ENCODE measurements at regions not wholly inside any gene's neighbourhood (a gene's known extent, or its start where the extent isn't known, plus 50 kb on each side); places are given as distances from the start of the nearest gene placed in this dataset.

GRCh38 chr3:64739971-64740631 lies 52.3 kb upstream of the ADAMTS9 start (continued):
- TF ChIP-seq REST (IDR thresholded peaks at IDR 0.05; ENCODE audit: low read depth) (no peak), FOSL1 (IDR thresholded peaks at IDR 0.05; ENCODE audit: low read depth) (no peak), SP1 (IDR thresholded peaks at IDR 0.05; ENCODE audit: low read depth) (no peak), EGR1 (IDR thresholded peaks at IDR 0.05; ENCODE audit: low read depth) (no peak), YY1 (IDR thresholded peaks at IDR 0.05; ENCODE audit: extremely low read depth, insufficient replicate concordance, low read depth, low read length) (no peak)
